ENCODE measurements at regions not wholly inside any gene's neighbourhood (a gene's known extent, or its start where the extent isn't known, plus 50 kb on each side); places are given as distances from the start of the nearest gene placed in this dataset.

GRCh38 chr6:101208152-101208551, 185.4 kb upstream of the GRIK2 start:
- Histone ChIP-seq H3K4me1 (no peaks in the 10 kb centered on the region), H3K36me3 (no peaks in the 10 kb centered on the region), H3K4me3 (no peak overlapping the region), H3K27me3 (no peaks in the 10 kb centered on the region), H3K9me3 (no peaks in the 10 kb centered on the region), H3K27ac (no peak overlapping the region)
- ATAC-seq (no peak), DNase-seq (no peak)
- WGBS, 4 donors: 46 to 64% (median 53%) methylated on average over 4 of the region's 4 CpGs
- intact Hi-C loops (cut with DNase I): no loop called here
- no peak for TF ChIP-seq POLR2A (IDR thresholded peaks at IDR 0.05)
- no peak for TF ChIP-seq CTCF (IDR thresholded peaks at IDR 0.05)

- Histone ChIP-seq H3K27ac (no peak overlapping the region), H3K4me3 (no peak overlapping the region), H3K27me3 (no peaks in the 10 kb centered on the region), H3K4me1 (no peaks in the 10 kb centered on the region), H3K36me3 (no peaks in the 10 kb centered on the region), H3K9me3 (no peaks in the 10 kb centered on the region)
- ATAC-seq (no peak), DNase-seq (no peak)
- WGBS, 4 donors: 82 to 85% (median 83%) methylated on average over 4 of the region's 4 CpGs
- intact Hi-C loops (cut with DNase I): no loop called here
- TF ChIP-seq POLR2A (IDR thresholded peaks at IDR 0.05) (no peak), CTCF (IDR thresholded peaks at IDR 0.05) (no peak)
These were observed 180.9 kb upstream of the GRIK2 start for GRCh38 chr6:101212640-101213039.

- intact Hi-C loops (cut with DNase I): no loop called here
- DNase-seq (no peak), ATAC-seq (no peak)
- no peak for TF ChIP-seq POLR2A (IDR thresholded peaks at IDR 0.05)
- no peak for TF ChIP-seq CTCF (IDR thresholded peaks at IDR 0.05)
- H3K4me1 ChIP-seq: no peaks in the 10 kb centered on the region
- no peaks in the 10 kb centered on the region for H3K27me3 ChIP-seq
- no peak overlapping the region for H3K4me3 ChIP-seq
- no peak overlapping the region for H3K27ac ChIP-seq
- peaks cover 0 to 10% (median 0%) of the 10 kb centered on the region in 12 donors for H3K9me3 ChIP-seq
- H3K36me3 ChIP-seq: no peaks in the 10 kb centered on the region
These were observed 171.5 kb upstream of the GRIK2 start for GRCh38 chr6:101222007-101222406.

GRCh38 chr6:101224751-101225150, 168.8 kb upstream of the GRIK2 start:
- TF ChIP-seq POLR2A (IDR thresholded peaks at IDR 0.05): no peak
- no peak for TF ChIP-seq CTCF (IDR thresholded peaks at IDR 0.05)
- peaks cover 0 to 10% (median 0%) of the 10 kb centered on the region in 12 donors for H3K9me3 ChIP-seq
- no peak for DNase-seq
- intact Hi-C loops (cut with DNase I): no loop called here
- no peaks in the 10 kb centered on the region for H3K36me3 ChIP-seq
- WGBS, 4 donors: 81 to 88% (median 85%) methylated on average over 6 of the region's 6 CpGs
- no peaks in the 10 kb centered on the region for H3K27me3 ChIP-seq
- no peak overlapping the region for H3K4me3 ChIP-seq
- no peak overlapping the region for H3K27ac ChIP-seq
- no peak for ATAC-seq
- H3K4me1 ChIP-seq: no peaks in the 10 kb centered on the region

Measured in heart left ventricle (tissue), 16 donors.